ENCODE measurements at regions not wholly inside any gene's neighbourhood (a gene's known extent, or its start where the extent isn't known, plus 50 kb on each side); places are given as distances from the start of the nearest gene placed in this dataset.

DNA sequence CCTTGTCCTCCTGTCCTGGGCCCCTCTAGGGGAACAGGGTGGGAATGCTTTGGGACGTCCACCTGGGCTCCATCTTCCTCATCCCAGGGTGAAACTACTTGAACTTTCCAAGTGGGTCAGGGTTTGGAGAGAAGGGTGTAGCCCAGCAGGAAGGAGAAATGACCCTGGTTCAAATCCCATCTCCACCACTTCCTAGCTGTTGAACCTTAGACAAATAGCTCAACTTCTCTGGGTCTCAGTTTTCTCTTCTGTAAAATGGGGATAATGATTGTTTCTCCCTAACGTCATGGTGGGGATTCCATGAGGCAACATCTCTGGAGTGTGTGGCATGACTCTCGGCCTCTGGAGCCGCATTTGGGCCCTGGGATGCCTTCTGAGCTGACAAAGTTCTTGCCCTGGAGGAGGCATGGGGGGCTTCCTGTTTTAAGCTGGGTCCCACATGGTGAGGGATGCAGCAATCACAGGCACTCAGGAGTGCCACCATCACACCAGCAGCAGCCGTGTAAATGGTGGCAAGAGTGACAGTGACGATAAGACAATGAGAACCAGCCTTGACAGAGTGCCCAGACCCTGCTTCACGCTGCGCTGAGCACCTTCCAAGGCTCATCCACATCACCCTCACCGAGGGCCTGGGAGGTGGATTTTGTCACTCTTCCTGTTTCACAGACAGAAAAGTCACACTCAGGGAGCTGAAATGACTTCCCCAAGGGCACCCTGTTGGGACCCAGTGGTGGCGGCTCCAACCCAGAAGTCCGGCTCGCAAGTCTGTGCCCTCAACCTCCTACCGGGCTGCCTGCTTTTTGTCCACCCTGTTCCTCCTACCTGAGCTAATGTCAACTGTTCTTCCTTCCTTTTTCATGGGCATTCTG, 69.5 kb upstream of the IER5L start:
- DNase-seq: no peak

DNA sequence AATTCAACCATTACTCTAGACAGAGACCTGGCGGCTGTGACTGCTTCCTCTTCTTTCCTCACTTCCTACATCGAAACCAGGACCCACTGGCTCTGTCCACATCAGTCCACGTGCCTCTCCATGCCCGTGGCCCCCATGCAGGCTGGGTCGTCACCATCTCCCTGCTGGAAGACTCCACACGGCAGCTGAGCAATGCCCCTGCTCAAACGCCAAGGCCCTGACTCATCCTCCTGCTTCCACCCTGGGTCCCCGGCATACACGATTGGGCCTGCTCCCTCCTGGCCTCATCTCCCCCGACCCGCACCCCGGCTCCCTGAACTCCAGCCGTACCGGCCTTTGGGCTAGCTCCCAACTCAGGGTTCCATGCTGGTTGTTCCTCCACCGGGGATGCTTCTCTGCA, 67.2 kb upstream of the IER5L start:
- DNase-seq: no peak

DNA sequence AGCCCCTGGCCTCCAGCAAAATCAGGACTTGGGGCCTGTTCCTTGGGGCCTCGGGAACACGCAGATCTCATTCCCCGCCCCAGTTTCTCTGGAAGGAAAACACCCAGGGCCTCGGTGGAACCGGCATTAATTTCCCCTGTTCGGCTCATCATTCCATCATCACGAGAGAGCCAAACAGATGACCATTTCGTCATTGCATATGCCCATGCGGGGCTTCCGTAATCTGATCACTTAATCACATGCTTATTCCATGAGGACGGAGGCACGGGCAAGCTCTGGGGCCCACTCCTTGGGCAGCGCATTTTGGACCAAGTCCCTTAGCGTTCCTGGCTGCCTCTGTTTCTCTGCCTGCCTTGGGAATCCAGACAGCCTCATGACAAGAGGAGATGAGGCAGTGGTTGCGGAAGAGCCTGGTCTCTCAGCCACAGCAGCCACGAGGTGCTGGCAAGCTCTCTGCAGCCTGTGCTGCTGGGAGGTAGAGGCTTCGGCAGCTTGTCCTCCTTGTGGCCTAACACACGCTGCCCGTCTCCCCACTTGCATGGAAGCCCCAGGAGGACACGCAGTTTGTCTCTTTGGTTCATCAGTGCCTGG, 65.0 kb upstream of the IER5L start:
- no peak for DNase-seq

DNA sequence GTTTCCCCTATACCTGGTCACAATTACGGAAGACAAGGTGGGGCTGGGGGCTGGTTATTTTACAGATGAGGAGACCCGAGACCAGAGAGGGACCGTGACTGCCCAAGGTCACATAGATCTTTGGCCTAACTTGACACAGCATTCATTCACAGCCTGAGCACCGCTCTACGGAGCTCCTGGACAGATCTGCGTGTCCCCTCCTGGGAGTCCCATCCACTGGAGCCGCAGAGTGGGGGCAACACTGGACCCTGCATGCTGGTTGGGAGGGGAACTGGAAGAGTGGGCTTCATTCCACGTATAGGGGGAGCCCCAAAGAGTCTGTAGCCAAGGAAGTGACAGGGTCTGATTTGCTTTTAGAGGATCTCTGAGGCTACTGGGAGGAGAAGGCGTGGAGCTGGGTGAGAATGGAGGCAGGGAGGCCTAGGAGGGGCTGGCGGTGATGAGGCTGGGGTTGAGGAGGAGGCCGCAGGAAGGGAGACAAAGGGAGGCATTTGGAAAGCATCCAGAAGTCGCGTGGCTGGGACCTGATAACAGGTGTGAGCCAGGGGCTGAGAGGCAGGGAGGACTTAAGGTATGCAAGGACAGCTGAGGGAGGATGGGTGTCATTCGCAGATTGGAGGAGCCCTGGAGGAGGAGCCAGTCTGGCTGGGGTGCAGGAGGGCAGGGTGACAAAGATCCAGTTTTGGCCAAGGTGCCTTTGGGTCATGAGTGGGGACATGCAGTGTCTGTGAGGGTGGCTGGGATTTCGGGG, 64.3 kb upstream of the IER5L start:
- DNase-seq: no peak

DNA sequence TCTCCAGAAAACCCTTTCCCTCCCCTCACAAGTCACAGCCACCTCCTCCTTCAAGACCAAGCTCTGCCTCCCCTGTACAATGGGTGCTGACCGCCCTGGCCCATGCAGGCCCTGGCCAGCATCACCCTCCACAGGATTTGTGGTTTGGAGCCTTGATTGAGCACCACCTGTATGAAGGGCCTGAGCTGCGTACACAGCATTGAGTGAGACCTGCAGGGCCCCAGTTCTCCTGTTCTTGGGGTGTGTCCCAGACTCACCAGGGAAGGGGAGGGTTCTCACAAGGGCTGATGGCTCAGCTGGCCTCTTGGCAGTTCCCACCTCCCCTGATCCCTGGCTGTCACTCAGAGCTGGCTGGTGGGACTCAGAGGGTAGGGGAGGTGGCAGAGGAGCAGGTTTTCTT, 63.7 kb upstream of the IER5L start:
- no peak for DNase-seq

DNA sequence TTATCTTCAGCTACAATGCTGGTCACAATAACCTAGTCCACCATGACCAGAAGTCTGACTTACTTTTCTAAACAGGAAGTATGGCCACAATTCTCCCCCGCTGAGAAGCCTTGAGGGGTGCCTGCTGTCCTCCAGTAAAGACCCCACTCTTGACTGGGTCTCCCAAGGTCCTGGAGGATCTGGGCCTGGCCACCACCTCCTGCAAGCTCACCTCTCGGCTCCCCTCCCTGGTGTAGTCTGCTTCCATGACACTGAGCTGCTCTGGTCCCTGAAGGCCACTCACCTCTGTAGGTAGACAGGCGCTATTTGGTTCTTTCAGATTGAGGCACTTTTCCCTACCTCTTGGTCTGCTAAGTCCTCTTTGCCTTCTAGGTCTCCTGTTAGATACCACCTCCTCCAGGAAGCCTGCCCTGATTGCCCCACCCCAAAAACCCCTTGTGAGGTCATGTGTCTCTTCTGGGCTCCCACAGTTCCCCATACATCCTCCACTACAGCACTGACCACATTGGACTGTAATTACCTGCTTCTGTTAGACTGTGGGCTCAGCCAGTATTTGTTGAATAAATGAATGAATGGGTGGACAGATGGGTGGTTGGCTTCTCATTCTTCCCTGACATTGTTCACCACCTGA, 62.6 kb upstream of the IER5L start:
- no peak for DNase-seq

DNA sequence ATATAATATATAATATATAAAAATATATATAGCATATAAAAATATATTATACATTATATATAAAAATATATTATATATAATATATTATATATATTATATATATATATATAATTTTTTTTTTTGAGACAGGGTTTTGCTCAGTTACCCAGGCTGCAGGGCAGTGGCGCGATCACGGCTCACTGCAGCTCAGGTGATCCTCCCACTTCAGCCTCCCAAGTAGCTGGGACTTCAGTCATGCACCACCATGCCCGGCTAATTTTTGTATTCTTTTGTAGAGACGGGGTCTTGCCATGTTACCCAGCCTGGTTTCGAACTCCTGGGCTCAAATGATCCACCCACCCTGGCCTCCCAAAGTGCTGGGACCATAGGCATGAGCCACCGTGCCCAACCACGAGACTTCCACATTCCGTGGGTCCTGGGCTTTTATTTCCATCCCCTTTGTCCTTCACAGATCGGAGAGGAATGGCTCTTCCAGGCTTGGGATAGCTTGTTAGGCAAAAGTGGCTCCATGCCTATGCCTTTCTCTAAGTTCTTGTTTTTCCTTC, 62.0 kb upstream of the IER5L start:
- no peak for DNase-seq

DNA sequence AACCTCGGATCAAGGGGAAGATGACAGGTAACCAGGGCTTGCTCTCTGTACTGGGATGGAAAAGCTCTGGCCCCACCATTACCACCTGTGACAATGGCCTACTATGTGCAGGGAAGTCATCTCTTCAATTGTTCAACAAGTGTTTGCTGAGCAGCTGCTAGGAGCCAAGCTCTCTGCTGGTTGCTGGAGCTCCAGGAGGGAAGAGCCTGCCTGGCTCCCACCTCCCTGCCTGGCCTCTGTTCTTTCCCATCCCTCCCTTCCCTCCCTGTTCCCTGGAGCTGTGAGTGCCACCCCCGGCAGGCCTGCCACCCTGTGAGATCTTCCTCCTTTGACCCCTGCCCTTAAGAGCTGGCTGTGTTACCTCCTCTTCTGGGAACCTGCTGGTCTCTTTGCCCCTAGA, 59.7 kb upstream of the IER5L start:
- DNase-seq: no peak

DNA sequence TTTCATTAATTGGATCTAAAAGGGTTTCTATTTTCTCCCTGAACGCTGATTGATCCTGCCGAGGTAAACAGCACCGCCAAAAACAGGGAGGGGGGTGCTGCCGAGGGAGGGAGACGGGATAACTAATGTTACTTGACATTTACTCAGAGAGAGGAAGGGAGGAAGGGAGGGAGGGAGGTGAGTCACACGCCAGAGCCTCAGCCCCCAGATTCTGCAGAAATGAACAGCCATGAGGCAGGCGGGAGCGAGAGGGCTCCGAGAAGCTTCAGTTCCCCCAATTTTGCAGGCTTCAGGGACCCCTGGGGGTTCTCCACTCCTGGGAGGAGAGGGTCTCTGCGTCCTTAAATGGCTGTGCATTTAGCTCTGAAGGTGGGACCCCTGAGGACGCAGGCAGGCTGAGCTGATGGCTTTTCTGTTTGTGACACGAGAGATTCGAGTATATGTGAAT, 59.1 kb upstream of the IER5L start:
- DNase-seq: peak; percentile 74

DNA sequence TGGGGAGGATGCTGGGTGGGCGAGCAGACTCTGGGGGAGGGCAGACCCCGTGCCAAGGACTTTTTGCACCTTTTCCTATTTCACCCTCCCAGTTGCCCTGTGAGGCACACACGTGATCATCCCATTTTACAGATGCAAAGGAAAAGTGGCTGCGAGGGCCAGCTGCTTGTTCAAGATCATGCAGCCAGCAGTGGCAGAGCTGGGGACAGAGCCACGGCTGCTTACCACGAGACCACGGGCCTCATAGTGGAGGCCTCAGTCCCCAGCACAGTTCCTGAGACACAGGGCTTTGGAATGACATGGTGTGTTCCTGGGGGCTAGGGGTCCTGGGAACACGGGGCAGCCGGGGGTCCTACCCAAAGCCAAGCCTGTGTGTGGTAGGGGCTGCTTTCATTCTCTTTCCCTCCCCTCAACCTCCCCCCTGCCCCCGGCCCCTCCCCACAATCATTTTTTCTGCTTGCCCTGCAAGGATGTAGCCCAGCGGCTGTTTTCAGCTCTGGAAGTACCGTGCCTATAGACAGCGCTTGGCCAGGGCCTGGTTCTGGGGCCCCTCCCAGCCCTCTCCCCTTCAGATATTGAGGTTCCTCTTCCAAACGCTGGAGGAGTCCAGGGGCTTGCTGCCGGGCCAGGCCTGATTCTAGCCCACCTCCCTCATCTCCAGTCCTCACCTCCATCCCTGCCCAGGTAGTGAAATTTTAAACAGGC, 58.5 kb upstream of the IER5L start:
- no peak for DNase-seq

DNA sequence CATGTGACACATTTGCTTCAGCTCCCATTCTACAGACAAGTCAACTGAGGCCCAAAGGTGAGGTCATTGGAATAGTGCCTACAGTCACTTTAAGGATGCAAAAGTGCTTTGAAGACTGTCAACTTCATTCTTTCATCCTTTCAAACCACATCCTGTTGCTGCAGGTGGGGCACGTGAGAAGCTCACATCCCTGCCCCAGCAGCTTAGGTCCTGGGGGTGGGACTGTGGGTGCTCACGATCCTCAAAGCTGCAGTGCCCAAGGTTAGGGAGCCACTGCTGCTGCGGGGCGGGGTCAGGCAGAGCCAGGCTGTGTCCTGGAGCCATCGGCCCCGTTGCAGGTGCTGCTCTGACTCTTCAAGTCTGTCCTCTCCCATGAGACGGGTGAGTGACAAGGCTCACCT, 57.9 kb upstream of the IER5L start:
- peak; percentile 64 for DNase-seq

DNA sequence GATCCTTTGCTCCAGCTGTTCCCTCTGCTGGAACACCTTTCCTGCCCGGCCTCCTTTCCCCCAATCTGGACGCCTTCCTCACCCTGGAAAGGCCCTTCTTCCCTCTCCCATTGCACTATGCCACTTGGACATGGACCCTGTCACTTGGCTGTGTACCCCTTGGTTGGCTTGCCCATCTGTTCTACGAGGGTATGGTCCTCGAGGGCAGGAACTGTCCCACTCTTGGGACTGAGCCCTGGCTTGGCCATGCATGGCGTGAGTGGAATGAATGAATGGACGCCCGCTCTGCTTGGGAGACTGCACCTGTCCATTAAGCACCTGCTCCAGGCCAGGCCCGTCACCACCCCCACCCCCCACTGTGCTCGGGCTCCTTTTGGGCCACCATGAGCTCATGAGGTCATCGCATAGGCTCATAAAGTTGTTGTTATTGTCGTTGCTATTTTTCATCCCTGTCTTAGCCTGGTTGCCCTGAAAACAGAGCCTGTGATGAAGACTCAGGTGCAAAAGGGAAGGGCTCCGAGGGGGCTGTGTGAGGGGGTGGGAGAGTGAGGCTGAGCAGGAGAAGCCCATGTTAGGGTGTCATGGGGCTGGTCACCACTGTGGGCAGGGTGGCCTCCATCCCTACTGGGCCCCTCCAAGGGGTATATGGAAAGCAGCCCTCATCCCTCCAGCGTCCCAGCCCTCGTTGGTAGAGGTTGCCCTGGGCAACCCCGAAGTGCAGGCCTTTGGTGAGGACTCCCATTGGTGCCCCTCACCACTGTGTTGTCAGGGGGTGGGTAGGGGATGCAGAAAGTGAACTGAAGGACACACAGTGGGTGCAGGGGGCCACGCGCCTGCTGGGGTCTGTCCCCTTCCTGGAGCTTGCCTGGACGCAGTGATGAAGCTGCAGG, 57.2 kb upstream of the IER5L start:
- DNase-seq: no peak

DNA sequence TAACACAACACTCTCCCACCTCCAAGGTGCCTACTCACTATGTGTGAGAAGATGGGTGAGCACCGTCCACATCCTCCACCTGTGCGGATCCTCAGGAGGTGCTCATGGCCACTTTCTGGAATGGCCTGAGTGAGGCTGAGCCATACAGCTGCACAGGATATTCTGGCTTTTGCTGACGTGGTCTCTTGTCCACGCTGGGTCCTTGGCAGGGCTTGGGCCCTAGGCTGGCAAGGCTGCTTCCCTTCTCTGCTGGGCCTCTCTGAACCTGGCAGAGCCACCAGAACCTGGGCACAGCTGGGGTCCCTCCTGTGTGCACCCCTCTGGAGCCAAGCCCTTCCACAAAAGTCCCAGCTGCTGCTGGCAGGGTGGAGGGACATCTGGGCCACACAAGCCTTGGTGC, 56.4 kb upstream of the IER5L start:
- no peak for DNase-seq

DNA sequence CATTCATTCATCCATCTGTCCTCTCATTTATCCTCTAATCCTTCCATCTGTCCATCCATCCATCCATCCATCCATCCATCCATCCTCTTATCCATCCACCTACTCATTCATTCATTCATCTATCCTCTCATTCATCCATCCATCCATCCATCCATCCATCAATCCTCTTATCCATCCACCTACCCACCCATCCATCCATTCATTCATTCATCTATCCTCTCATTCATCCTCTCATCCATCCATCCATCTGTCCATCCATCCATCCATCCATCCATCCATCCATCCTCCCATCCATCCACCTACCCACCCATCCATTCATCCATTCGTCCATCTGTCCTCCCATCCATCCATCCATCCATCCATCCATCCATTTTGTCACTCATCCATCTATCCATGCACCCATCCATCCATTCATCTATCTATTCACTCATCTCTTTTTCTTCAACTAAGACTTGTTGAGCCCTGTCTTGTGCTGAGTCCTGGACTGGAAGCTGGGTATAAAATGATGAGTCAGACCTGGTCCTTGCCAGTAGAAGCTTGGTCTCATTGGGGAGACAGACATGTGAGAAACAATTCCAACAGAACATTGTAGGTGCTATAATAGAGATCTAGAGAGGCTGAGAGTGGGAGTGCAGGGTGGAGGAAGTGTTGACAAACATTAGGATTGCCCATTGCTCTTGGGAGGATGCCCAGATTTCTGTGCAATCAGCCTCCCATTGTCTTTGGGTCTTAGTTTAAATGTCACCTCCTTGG, 55.0 kb upstream of the IER5L start:
- DNase-seq: no peak

DNA sequence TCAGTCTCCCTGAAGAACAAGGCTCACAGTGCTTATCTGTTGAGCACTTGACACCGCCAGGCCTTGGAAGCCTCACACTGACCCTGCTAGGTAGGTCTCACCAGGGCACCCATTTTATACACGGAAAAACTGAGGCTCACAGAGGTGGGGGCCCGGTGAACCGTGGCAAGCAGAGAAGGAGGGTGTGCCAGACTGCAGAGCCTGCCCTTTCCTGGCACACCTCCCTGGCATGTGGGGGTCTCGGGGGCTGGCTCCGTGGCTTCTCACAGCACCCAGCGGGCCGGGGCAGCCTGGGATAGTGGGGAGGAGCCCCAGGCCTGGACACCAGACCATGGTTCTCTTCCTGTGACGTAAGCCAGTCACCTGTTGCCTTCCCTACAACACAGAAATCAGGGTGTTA, 53.7 kb upstream of the IER5L start:
- DNase-seq: no peak

DNA sequence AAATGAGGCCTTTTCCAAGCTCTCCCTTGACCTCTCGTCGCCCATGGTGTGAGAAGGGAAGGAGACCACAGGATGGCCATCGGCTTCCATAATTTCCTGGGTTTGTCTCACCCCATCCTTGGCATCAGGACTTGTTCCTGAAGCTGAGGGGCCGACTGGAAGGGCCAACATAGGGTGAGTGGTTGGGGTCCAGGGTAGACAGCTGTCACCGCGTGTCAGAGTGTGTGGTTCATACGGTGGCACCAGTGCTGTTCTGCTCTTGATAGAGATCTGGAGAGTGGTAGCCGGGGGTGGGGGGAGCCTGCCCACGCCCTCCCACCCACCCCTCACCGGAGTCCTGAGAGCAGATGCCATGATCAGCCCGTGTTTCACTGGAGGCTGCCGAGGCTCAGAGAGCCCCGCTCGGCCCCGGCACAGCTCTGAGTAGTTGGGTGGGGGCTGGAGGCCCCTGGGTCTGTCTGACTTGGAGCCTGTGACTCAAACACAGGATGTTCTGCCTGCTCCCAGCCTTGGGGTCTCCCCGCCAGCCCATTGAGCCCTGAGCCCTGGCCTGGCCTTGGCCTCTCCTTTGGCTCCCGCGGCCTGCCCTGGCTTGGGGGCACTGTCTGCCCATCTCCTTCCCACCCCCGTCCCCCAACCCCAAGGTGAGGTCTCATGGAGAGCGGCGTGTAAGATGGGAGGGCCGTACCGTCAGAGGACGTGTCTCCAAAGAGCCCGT, 53.1 kb upstream of the IER5L start:
- no peak for DNase-seq

DNA sequence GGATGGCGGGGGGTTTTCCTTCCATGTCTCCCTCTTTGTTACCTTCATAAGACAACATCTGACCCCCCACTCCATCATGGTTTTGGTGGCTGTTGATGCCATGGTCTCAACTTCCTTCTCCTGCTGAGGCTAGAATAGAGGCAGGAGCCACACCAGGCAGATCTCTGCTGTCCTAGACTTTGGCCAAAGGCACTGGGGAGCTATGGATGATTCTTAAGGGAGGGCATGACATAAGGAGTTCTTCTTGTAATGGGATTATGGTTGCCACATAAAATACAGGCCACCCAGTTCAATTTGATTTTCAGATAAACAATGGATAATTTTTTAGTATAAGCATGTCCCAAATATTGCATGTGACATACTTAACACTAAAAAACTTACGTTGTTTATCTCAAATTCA, 52.2 kb upstream of the IER5L start:
- no peak for DNase-seq

Measured in stimulated activated CD8-positive, alpha-beta memory T cell treated with anti-CD3 and anti-CD28 coated beads, Interleukin-4, amount 100 ng/mL, for 48 hours (primary cell).